ENCODE measurements at regions not wholly inside any gene's neighbourhood (a gene's known extent, or its start where the extent isn't known, plus 50 kb on each side); places are given as distances from the start of the nearest gene placed in this dataset.

GRCh38 chr9:87263291-87263690 lies 234.4 kb upstream of the DAPK1 start:
- Mint-ChIP-seq H3K9me3 (ENCODE audit: low read depth) (peaks cover 12% of the 10 kb centered on the region), H3K4me3 (ENCODE audit: unreplicated experiment) (no peak overlapping the region), H3K27me3 (ENCODE audit: low read depth) (no peaks in the 10 kb centered on the region), H3K36me3 (ENCODE audit: low read depth) (peaks cover 4% of the 10 kb centered on the region), H3K27ac (ENCODE audit: unreplicated experiment) (no peak overlapping the region), H3K4me1 (ENCODE audit: low read depth) (peaks cover 31% of the 10 kb centered on the region)
- no peak for DNase-seq (ENCODE audit: low spot score)
- no peak for TF ChIP-seq CTCF (IDR thresholded peaks at IDR 0.05)

- Mint-ChIP-seq H3K27ac (ENCODE audit: unreplicated experiment) (no peak overlapping the region), H3K4me1 (ENCODE audit: low read depth) (peaks cover 46% of the 10 kb centered on the region), H3K36me3 (ENCODE audit: low read depth) (peaks cover 5% of the 10 kb centered on the region), H3K27me3 (ENCODE audit: low read depth) (no peaks in the 10 kb centered on the region), H3K4me3 (ENCODE audit: unreplicated experiment) (no peak overlapping the region), H3K9me3 (ENCODE audit: low read depth) (peaks cover 10% of the 10 kb centered on the region)
- no peak for TF ChIP-seq CTCF (IDR thresholded peaks at IDR 0.05)
- no peak for DNase-seq (ENCODE audit: low spot score)
These were observed 231.0 kb upstream of the DAPK1 start for GRCh38 chr9:87266697-87267096.

- H3K36me3 Mint-ChIP-seq (ENCODE audit: low read depth) = peaks cover 3% of the 10 kb centered on the region
- peak overlapping the region; percentile 75 for H3K27ac Mint-ChIP-seq (ENCODE audit: unreplicated experiment)
- DNase-seq (ENCODE audit: low spot score) = no peak
- no peak overlapping the region for H3K4me3 Mint-ChIP-seq (ENCODE audit: unreplicated experiment)
- peaks cover 6% of the 10 kb centered on the region for H3K9me3 Mint-ChIP-seq (ENCODE audit: low read depth)
- no peak for TF ChIP-seq CTCF (IDR thresholded peaks at IDR 0.05)
- H3K4me1 Mint-ChIP-seq (ENCODE audit: low read depth) = peaks cover 54% of the 10 kb centered on the region
- H3K27me3 Mint-ChIP-seq (ENCODE audit: low read depth) = no peaks in the 10 kb centered on the region
These were observed 230.2 kb upstream of the DAPK1 start for GRCh38 chr9:87267251-87268070.

GRCh38 chr9:87269296-87270176 lies 228.1 kb upstream of the DAPK1 start:
- peaks cover 3% of the 10 kb centered on the region for H3K36me3 Mint-ChIP-seq (ENCODE audit: low read depth)
- no peaks in the 10 kb centered on the region for H3K27me3 Mint-ChIP-seq (ENCODE audit: low read depth)
- TF ChIP-seq CTCF (IDR thresholded peaks at IDR 0.05) = no peak
- H3K4me1 Mint-ChIP-seq (ENCODE audit: low read depth) = peaks cover 69% of the 10 kb centered on the region
- peak overlapping the region; percentile 51 for H3K4me3 Mint-ChIP-seq (ENCODE audit: unreplicated experiment)
- peak overlapping the region; percentile 99 for H3K27ac Mint-ChIP-seq (ENCODE audit: unreplicated experiment)
- H3K9me3 Mint-ChIP-seq (ENCODE audit: low read depth) = peaks cover 6% of the 10 kb centered on the region
- no peak for DNase-seq (ENCODE audit: low spot score)

- H3K4me1 Mint-ChIP-seq (ENCODE audit: low read depth) = peaks cover 77% of the 10 kb centered on the region
- TF ChIP-seq CTCF (IDR thresholded peaks at IDR 0.05) = no peak
- no peak for DNase-seq (ENCODE audit: low spot score)
- H3K27ac Mint-ChIP-seq (ENCODE audit: unreplicated experiment) = peak overlapping the region; percentile 99
- peaks cover 6% of the 10 kb centered on the region for H3K9me3 Mint-ChIP-seq (ENCODE audit: low read depth)
- peaks cover 3% of the 10 kb centered on the region for H3K36me3 Mint-ChIP-seq (ENCODE audit: low read depth)
- H3K4me3 Mint-ChIP-seq (ENCODE audit: unreplicated experiment) = peak overlapping the region; percentile 51
- H3K27me3 Mint-ChIP-seq (ENCODE audit: low read depth) = no peaks in the 10 kb centered on the region
These were observed 227.3 kb upstream of the DAPK1 start for GRCh38 chr9:87270221-87270847.

Data from chondrocyte (in vitro differentiated cells).